ENCODE measurements at regions not wholly inside any gene's neighbourhood (a gene's known extent, or its start where the extent isn't known, plus 50 kb on each side); places are given as distances from the start of the nearest gene placed in this dataset.

DNA sequence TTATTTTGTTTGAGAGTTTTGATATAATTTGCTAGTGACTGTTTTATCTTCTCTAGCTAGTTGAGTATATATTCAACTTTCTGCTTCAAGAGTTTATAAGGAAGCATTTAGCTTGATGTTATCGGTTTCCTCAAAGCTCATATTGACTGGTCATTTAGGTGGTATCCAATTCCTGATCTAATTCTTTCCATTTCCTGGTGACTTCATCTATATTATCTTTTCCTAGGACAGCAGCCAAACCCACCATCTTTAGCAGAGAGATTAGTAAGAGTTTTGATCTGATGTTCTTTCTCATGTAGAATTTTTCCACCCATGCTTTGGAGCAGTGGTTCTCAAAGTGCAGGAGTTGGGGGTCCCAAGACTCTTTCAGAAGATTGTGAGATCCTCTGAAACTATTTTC, 148.6 kb upstream of the STT3B start:
- TF ChIP-seq CTCF (IDR thresholded peaks at IDR 0.05) (no peak), POLR2A (IDR thresholded peaks at IDR 0.05) (no peak)
